Fibroblast of lung (primary cell): ENCODE measurements at regions not wholly inside any gene's neighbourhood (a gene's known extent, or its start where the extent isn't known, plus 50 kb on each side); places are given as distances from the start of the nearest gene placed in this dataset.

ENCODE experiments used
- DNase-seq, 2 donors: peaks; one replicate each; pipeline versions ENCODE4 v3.0.0 to v3.0.0-alpha.2; 2010; ENCODE audit warnings: low read depth in 2 of 2
- H2AFZ ChIP-seq: 2 replicates; pipeline ENCODE4 v1.5.1; 2012; ENCODE audit warnings: low read length, control low read depth, inconsistent platforms
- H3K27ac ChIP-seq: 2 replicates; pipeline ENCODE4 v1.5.1; 2011; ENCODE audit warnings: low read length, control low read depth; ENCODE audit not compliant: insufficient read depth
- H3K27me3 ChIP-seq: 2 replicates; pipeline ENCODE4 v1.5.1; 2011; ENCODE audit warnings: mild to moderate bottlenecking, low read length; ENCODE audit not compliant: control insufficient read depth, insufficient read depth
- H3K36me3 ChIP-seq: 2 replicates; pipeline ENCODE4 v1.5.1; 2011; ENCODE audit warnings: low read length; ENCODE audit not compliant: control insufficient read depth, insufficient read depth
- H3K4me1 ChIP-seq: 2 replicates; pipeline ENCODE4 v1.5.1; 2011; ENCODE audit warnings: low read length; ENCODE audit not compliant: control insufficient read depth, insufficient read depth; ENCODE audit errors: extremely low read depth
- H3K4me2 ChIP-seq: 2 replicates; pipeline ENCODE4 v1.5.1; 2011; ENCODE audit warnings: low read length, control low read depth; ENCODE audit not compliant: insufficient read depth; ENCODE audit errors: extremely low read depth
- H3K4me3 ChIP-seq, 4 experiments: fragments of 200-600 bp in 1 of 4; sonication (generic) in 1 of 4; replicated peaks in 1 of 4; 2 replicates each; pipeline ENCODE4 v1.5.1; 2011 to 2016; ENCODE audit warnings: low read length in 4 of 4, low read depth in 3 of 4, mild to moderate bottlenecking in 3 of 4, control low read depth in 2 of 4, inconsistent platforms in 1 of 4, mixed read lengths in 1 of 4; ENCODE audit not compliant: insufficient read depth in 1 of 4; ENCODE audit errors: control extremely low read depth in 1 of 4
- H3K79me2 ChIP-seq: 2 replicates; pipeline ENCODE4 v1.5.1; 2012; ENCODE audit warnings: mild to moderate bottlenecking, low read length, inconsistent platforms; ENCODE audit not compliant: control insufficient read depth, insufficient read depth
- H3K9ac ChIP-seq: 2 replicates; pipeline ENCODE4 v1.5.1; 2011; ENCODE audit warnings: mild to moderate bottlenecking, low read length, control low read depth; ENCODE audit not compliant: insufficient read depth
- H3K9me3 ChIP-seq: 2 replicates; pipeline ENCODE4 v1.5.1; 2012; ENCODE audit warnings: low read depth, low read length; ENCODE audit not compliant: control insufficient read depth, insufficient read depth
- H4K20me1 ChIP-seq: 2 replicates; pipeline ENCODE4 v1.5.1; 2011; ENCODE audit warnings: low read length; ENCODE audit not compliant: control insufficient read depth, insufficient read depth; ENCODE audit errors: extremely low read depth
- EZH2 ChIP-seq: IDR thresholded peaks from 2 replicates; pipeline ENCODE4 v1.5.1; 2012; ENCODE audit warnings: low read length, control low read depth, mild to moderate bottlenecking; ENCODE audit errors: missing control alignments
- TF ChIP-seq, protein P1 (sequence below), 2 donors: IDR thresholded peaks in 1 of 2; conservative IDR thresholded peaks in 1 of 2; 1 replicate in 1 of 2; 2 replicates in 1 of 2; pipeline ENCODE4 v1.5.1; 2011 to 2012; ENCODE audit warnings: low read length in 2 of 2, control low read depth in 1 of 2, inconsistent platforms in 1 of 2, low read depth in 1 of 2, mild to moderate bottlenecking in 1 of 2

DNA sequence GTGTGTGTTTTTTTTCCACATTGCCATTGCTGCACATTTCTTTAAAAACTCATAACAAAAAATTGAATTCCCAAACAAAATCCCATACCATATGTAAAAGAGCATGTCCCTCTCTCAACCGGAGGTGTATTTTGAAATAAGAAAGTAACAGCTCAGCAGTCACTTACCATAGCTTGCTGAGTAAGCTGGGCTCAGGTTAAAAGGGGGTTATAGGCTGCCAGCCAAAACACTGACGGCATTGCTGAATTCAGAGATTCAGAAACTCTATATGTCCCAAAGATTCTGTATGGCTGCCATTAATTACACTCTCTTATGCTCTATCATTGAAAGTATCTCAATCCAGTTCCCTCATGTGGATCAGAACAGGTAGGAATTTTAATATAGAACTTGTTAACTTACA lies 276.0 kb downstream of the FOXG1 start:
- Histone ChIP-seq H3K79me2 (no peaks in the 10 kb centered on the region), H3K36me3 (no peaks in the 10 kb centered on the region), H3K9me3 (no peaks in the 10 kb centered on the region), H3K27me3 (no peaks in the 10 kb centered on the region), H4K20me1 (no peaks in the 10 kb centered on the region), H3K4me2 (no peak overlapping the region), H3K9ac (no peak overlapping the region), H2AFZ (no peak overlapping the region), H3K4me1 (no peaks in the 10 kb centered on the region), H3K4me3 (no peak overlapping the region), H3K27ac (no peak overlapping the region)
- no peak for TF ChIP-seq EZH2
- TF ChIP-seq, protein P1, sequence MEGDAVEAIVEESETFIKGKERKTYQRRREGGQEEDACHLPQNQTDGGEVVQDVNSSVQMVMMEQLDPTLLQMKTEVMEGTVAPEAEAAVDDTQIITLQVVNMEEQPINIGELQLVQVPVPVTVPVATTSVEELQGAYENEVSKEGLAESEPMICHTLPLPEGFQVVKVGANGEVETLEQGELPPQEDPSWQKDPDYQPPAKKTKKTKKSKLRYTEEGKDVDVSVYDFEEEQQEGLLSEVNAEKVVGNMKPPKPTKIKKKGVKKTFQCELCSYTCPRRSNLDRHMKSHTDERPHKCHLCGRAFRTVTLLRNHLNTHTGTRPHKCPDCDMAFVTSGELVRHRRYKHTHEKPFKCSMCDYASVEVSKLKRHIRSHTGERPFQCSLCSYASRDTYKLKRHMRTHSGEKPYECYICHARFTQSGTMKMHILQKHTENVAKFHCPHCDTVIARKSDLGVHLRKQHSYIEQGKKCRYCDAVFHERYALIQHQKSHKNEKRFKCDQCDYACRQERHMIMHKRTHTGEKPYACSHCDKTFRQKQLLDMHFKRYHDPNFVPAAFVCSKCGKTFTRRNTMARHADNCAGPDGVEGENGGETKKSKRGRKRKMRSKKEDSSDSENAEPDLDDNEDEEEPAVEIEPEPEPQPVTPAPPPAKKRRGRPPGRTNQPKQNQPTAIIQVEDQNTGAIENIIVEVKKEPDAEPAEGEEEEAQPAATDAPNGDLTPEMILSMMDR (conservative IDR thresholded peaks at IDR 0.05 in 1 of 2, IDR thresholded peaks at IDR 0.05 in 1 of 2; ENCODE audit: low read depth in 1 of 2, low read length in 2 of 2) = no peak
- no peak for DNase-seq

DNA sequence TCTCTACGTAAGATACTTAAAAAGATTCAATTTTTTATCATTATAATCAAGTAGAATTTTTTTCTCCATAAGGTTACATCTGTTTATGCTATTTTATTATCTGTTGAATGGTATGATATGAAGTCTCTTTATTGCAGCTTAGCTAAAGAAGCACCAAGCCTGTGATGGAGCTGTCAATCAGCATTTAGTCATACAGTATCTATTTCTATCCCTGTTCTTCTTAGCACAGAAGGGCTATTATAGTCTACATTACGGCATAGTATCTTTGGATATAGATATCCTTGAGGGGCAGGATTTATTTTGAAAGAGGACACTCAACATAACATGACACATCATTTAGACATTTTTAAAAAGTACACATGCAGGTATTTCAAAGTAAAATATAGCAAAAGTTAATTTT lies 277.1 kb downstream of the FOXG1 start:
- Histone ChIP-seq H2AFZ (no peak overlapping the region), H3K79me2 (no peaks in the 10 kb centered on the region), H3K4me3 (no peak overlapping the region), H3K9me3 (no peaks in the 10 kb centered on the region), H3K27me3 (no peaks in the 10 kb centered on the region), H3K4me1 (no peaks in the 10 kb centered on the region), H3K4me2 (no peak overlapping the region), H3K36me3 (no peaks in the 10 kb centered on the region), H3K9ac (no peak overlapping the region), H4K20me1 (no peaks in the 10 kb centered on the region), H3K27ac (no peak overlapping the region)
- no peak for DNase-seq
- no peak for TF ChIP-seq EZH2
- TF ChIP-seq, protein P1 (conservative IDR thresholded peaks at IDR 0.05 in 1 of 2, IDR thresholded peaks at IDR 0.05 in 1 of 2; ENCODE audit: low read depth in 1 of 2, low read length in 2 of 2) = no peak

DNA sequence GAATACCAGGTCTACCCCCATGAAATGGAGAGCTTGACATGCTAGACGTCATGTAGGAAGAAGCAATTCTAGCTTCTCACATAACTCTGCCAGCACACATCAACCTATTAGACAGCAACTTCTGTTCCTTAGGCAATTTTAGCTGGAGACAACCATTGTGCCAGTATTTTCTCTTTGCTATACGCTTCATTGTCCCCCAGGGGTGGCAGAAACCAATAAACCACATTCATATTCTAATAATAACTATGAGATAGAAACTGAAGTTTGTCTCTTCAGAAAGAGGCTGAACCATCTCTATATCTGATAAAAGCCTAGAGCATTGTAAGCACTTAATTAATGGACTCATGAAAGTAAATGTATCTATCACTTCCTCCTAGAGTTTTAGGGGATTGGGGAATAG lies 278.6 kb downstream of the FOXG1 start:
- H3K79me2 ChIP-seq = no peaks in the 10 kb centered on the region
- TF ChIP-seq, protein P1 (conservative IDR thresholded peaks at IDR 0.05 in 1 of 2, IDR thresholded peaks at IDR 0.05 in 1 of 2; ENCODE audit: low read depth in 1 of 2, low read length in 2 of 2) = no peak
- no peak for TF ChIP-seq EZH2
- H3K27me3 ChIP-seq = no peaks in the 10 kb centered on the region

More for the DNA sequence above, 278.6 kb downstream of the FOXG1 start:
- Histone ChIP-seq H2AFZ (no peak overlapping the region), H3K27ac (no peak overlapping the region), H3K4me2 (no peak overlapping the region), H3K4me1 (no peaks in the 10 kb centered on the region), H3K4me3 (no peak overlapping the region), H3K36me3 (no peaks in the 10 kb centered on the region), H3K9me3 (no peaks in the 10 kb centered on the region), H3K9ac (no peak overlapping the region), H4K20me1 (no peaks in the 10 kb centered on the region)
- no peak for DNase-seq
